Pons (tissue), 1 donor: ENCODE measurements at regions not wholly inside any gene's neighbourhood (a gene's known extent, or its start where the extent isn't known, plus 50 kb on each side); places are given as distances from the start of the nearest gene placed in this dataset.
A peak's percentile ranks its signal among the peaks of the same experiment; 100 is the strongest.

Source experiments
- DNase-seq: peaks from one replicate; pipeline ENCODE4 v3.0.0-alpha.2; 2016; ENCODE audit warnings: low spot score

GRCh38 chr15:66848686-66849392 lies 146.8 kb downstream of the SMAD6 start:
- no peak for DNase-seq

GRCh38 chr15:66849393-66849745 lies 147.3 kb downstream of the SMAD6 start:
- DNase-seq = no peak

DNA sequence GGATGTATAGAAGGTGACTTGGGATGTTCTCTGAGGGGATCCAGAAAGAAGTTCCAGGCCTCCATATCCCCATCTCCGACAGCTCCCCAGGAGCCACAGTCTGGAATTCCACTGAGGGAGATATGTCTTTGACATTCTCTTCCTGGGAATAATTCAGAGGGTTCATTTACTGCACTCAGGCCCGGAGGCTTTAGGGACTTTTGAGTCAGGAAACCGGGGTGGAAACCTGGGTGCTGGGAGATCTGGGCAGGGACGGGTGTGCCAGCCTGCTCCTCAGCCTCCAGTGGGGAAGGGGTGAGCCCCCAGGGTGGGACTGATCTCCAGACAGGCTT lies 147.7 kb downstream of the SMAD6 start:
- no peak for DNase-seq

DNA sequence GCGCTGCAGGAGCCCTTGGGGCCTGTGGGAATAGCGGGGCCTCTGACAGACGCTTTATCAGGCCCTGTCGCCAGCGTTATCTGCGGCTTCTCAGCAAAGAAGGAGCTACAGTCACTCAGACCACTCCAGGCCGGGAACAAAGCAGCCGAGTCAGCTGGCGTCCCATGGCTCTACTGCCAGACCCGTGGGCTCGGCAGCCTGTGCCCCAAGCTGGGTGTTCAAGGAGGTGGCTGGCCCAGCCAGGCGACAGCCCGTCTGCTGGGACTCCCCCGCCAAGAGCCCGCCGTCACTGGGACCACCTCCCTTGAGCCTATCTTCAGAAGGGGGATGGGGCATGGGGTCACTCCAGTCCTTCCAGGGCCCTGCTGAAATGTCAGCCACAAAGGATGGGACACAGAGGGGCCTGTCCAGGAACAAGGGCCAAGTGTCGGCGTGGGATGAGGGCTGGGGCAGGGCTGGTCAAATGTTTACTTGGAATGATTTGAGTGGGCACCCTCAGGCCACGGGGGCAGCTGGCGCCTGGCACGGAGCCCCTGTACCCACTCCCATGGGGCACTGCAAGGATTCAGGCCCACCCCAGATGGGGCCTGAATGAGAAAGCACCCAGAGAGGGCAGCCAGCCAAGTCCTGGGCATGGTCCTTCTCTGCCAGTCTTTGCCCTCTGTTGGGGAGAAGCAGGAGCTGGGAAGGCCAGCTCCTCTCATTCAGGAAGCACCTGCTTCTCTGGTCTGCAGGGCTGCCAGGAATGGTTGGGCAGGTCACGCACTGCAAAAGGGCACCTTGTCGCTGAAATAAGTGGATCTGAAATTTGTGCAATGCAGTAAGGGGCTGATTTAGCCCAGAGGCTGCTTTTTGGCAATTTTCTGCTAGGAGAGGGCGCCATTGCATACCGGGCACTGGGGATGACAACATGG lies 148.3 kb downstream of the SMAD6 start:
- DNase-seq = no peak

DNA sequence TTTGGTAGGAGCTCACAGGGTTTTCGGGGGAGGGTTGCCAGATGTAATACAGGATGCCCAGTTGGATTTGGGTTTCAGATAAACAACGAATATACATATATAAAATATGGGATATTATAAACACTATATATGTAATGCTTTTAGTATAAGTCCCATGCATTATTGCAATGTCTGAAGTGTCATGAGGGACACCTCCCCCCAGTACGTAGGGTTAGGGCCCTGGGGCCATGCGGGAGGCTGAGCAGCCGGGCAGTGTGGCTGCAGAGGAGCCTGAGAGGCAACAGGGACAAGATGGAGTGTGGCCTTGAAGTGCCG lies 148.9 kb downstream of the SMAD6 start:
- DNase-seq = no peak

DNA sequence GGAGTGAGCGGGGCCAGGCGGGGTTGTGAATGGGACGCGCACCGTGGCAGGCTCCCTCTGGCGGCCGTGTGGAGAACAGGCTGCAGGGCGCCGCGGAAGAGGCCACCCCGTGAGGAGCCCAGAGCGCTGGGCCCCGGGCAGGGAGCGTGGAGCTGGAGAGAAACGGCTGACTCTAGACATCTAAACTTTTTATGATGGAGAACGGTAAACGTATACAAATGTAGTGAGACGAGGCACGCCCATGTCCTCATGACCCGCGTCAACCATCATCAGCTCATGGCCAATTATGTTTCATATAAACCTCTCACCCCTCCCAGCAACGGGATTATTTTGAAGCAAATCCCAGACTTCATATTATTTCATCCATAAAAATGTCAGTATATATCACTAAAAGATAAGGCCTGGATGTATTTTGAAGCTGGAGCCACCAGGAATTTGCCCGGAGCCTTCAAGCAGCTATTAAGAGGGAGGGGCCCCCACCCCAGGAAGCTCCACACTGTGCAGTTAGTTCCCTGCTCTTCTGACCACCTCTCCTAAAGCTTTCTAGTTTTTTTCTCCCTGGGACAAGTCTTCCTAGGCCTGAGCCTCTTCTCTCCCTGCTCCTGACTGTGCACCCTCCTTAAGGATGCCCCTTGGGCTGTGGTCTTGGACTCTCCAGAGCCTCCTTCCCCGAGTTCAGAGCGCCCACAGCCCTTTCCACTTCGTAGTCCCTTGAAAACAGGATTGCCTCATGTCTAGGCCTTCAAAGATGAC lies 149.5 kb downstream of the SMAD6 start:
- peak; percentile 41 for DNase-seq

GRCh38 chr15:66852064-66852905 lies 150.2 kb downstream of the SMAD6 start:
- DNase-seq = no peak

DNA sequence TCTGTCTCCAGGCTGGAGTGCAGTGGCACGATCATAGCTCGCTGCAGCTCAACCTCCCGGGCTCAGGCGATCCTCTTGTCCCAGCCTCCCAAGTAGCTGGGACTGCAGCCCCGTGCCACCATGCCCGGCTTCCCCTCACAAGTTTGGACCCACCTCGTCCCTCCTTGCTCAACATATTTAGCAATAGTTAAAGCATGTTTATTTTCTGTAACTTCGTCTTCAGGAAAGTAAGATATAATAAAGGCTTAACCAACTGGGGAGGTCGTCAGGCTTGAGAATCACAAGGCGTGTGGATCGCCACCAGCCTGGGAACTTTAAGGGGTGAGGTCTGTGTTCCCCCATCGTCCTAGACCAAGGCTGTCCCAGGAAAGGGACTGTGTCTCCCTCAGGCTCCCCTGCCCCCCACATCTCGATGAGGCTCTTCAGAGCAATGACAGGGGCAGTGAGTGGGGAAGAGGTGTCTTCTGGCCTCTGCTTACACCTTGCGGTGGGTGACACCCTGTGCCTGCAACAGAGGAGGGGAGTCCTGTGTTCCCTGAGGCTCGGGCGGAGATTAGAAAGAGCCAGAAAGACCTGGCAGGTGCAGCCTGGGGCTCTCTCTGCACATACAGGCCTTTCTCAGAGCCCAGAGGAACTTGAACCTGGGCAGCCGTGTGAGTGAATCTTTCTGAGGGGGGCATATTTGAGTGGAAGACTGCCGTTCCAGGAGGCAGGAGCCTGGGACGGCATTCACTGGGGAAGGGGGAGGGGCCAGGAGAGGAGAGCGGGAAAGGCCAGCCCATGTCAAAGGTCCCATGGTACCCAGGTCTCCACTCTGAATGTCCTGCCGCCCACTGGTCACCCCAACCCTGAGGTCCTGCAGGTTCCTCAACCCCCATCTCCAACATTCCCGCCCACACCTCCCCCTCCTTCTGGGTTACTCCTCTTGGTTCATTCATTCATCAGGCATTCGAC lies 152.3 kb downstream of the SMAD6 start:
- no peak for DNase-seq

DNA sequence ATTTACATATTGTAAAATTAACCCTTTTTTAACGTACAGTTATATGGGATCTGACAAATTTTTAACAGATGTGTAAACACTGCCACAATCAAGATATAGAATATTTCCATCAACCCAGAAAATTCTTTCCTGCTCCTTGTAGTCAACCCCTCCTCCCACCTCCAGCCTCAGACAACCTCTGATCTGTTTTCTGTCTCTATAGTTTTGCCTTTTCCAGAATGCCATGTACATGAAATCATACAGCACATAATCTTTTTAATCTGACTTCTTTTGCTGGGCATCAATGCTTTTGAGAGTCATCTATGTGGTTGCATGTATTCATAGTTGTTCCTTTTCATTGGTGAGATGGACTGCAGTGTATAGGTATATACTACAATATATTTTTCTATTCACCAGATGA lies 153.0 kb downstream of the SMAD6 start:
- no peak for DNase-seq

- DNase-seq = no peak
These were observed 155.7 kb downstream of the SMAD6 start for GRCh38 chr15:66857694-66858093.

DNA sequence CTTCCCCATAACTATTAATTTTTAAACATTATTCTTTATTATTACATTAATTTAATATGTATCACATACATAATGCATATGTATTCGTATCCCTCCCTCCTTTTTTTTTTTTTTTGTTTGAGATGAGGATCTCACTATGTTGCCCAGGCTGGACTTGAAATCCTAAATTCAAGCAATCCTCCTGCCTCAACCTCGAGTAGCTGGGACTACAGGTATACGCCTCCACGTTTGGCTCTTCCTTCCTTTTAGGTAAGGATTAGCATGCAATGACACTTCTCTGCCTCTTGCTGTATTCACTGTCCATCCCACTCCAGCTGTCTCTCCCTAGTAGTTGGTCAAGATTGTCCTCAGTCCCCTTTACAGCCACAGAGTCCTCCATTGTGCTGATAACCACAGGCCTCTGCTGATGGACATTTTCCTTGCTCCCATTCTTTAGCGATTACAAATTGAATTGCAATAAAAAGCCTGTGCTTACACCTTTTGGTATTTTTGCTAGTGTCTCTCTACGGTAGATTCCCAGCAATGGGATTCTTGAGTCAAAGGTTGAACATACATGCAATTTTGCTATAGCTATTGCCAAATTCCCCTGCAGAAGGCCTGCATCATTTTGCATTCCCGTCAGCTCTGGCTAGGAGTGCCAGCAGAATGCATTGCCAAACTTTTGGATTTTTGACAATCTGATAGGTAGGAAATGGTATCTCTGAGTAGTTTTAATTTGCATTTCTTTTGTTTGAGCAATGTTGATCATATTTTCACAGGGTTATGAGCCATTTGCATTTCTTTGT lies 156.6 kb downstream of the SMAD6 start:
- DNase-seq = no peak

DNA sequence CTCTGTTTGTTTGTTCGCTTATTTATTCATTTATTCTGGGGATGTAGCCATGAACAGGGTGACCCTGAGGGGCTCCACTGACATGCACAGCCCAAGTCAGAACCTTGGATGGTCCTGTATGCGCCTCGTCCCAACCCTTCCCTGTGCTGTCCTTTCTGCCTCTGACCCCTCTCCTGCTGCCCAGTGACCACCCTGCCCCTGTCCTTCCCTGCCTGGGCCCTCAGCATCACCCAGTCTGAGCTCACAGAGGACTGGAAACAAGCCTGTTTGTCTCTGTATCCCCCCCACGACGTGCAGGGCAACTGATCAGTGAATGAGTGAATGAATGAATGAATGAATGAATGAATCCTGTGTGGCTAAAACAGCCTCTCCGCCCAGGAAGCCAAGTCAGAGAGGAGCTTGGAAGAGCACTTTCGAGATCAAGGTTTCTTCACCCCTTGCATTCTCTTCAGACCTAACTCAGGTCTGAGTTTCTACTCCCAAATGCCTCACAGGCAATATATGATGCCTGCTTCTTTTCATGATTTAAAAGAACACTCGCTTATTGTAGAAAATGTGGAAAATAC lies 157.7 kb downstream of the SMAD6 start:
- DNase-seq = no peak

- DNase-seq = no peak
These were observed 158.8 kb downstream of the SMAD6 start for GRCh38 chr15:66860844-66861243.

DNA sequence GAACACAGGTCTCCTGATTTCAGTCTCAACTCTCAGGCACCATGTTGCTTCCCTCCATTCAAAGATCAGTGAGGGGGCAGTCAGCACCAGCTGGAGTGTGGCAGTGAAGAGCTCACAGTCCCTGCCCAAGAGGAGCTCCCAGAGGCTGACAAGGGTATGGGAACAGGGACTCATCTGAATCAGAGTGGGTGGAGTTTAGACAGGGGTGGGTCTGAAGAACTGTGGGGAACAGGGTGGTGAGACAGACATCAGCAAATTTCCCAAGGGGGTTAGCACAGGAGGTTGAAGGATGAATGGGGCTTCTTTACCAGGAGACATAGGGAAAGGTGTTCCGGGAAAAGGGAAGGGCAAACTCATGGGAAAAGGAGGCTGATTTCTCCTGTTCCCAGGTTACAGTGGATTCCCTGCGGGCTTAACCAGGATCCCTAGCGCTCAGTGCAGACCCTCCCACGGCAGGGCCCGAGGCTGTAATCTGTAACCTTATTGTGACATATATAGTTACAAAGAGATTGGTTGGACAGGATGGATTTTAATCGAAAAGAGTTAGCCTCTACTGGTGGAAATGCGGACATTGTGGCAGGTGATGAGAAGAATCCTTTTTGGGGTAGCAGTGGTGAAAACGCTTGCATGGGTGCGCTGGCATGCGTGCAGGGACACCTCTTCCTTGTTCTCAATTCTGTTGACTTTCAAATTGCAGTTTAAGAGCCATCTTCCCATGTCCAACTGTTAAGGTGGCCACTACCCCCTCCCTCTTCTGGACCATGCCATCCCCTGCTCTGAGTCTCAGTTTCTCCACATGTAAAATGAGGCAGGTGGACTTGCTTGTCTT lies 160.3 kb downstream of the SMAD6 start:
- no peak for DNase-seq

- DNase-seq = peak; percentile 54
These were observed 160.9 kb downstream of the SMAD6 start for GRCh38 chr15:66862940-66863335.

DNA sequence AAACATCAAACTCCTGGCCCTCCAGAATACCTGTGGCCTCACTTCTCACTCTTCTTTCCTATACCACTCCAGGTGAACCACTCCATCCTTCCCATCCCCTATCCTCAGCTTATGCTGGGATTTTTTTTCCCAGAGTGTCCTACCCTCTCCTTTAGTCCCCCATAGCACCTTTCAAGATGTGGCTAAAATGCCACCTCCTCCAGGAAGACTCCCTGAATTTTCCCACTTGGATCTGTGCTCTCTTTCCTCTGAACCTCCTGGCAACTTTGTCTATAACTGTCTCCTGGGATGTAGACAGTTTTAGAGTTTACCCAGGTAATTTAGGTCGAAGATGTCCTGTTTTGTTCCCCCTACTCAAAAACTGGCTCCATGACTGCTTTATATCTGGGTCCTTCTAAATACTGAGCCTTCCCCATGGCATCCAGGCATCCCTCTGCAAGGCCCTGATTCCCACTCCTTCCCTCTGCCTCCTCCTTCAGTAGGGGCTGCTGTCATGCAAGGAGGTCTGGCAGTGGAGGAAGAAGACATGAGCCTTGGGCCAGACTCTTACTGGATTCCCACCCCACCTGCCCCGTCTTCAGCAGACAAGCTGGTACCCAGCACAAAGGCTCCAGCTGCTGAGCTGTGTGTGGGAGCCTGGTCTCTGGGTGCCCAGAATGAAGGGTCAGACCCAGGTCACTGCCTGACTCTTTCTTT lies 161.5 kb downstream of the SMAD6 start:
- DNase-seq = no peak

DNA sequence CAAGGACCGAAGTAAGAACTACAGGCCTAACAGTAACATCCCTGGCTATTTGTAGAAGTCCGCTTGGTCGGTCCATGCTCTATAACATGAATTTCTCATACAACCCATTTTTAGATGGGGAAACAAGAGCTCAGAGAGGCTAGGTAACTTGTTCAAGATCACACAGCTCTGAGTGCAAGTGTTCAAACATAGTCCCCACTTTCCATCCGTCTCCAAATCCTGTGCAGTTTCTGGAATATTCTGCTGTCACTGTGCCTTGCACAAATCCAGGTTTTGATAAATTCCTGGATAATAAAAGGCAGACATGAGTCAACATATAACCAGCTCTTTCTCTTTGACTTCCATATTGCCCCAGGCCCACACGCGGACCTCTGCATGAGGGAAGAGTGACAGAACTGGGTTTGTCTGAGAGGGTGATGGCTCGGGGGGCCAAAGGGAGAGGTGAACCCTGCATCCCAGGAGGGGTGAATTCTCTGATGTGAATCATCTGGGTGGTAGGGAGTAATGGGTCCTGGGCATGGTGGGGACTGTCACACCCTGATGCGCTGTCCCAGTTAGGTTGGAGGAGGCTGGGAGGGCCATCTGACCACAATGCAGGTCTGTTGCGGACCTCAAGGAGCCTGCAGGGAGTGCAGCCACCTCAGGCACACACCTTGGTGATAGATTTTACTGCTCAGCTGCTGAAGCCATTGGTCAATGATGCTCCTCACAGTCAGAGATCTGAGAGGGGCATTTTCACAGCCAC lies 162.2 kb downstream of the SMAD6 start:
- DNase-seq = no peak

DNA sequence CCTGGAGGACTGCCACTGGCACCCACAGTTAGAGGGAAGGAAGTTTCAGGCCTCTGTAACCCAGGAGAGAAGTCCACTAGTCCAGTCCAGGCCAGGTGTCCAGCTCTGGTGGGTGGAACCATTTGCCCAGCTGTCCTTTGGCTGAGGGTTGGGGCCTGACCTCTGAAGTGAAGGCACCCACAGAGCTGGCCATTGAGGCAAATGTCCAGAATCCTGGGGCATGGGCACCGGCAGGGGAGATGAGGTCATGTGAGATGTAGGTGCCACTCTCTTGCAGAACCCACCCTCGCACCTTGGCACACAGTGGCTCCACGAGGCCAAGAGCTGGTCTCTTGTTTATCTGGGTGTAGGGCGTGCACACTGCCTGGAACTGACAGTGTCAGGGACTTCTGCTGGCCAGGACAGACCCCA lies 162.8 kb downstream of the SMAD6 start:
- DNase-seq = no peak
